ENCODE measurements at regions not wholly inside any gene's neighbourhood (a gene's known extent, or its start where the extent isn't known, plus 50 kb on each side); places are given as distances from the start of the nearest gene placed in this dataset.

DNA sequence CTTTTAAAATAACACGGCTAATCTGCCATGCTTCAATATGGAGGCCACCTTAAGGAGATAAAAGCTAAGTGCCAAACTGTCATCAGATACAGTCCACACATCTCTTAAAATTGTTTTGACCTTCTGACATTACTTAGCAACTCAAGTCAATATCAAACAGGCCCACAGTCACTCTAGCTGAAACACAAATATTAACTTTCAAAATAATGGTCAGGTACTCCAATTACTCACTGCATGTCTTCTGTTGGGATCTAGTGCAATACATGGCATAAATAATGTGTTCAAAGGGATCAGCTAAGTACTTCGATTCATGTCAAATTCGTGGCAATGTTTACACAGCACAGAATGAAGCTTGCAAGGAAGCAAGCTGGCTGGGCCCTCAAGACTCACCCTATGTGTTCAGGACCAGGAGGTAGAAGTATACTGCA lies 133.9 kb upstream of the BEND6 start:
- H3K4me1 ChIP-seq (ENCODE audit: insufficient read depth, low read length): peaks cover 9% of the 10 kb centered on the region; the same call in 1 of the 2 replicates
- no CpG with 5 or more reads among the region's 3 CpGs for WGBS (ENCODE audit: extremely low coverage, insufficient read length, low lambda C conversion rate)
- no peak overlapping the region for H3K56ac ChIP-seq (ENCODE audit: insufficient read length, low read depth, low read length)
- no peak overlapping the region for H3K9ac ChIP-seq (ENCODE audit: extremely low read depth, insufficient read length, low read length)
- Mint-ChIP-seq H3K4me1 (peaks cover 31 to 35% of the 10 kb centered on the region in 2 experiments), H3K4me3 (no peak overlapping the region), H3K27ac (peak overlapping the region in 1 of 3 experiments; percentile 26; a peak in 1 of 7 replicates), H3K27me3 (ENCODE audit: low read depth) (no peaks in the 10 kb centered on the region), H3K9me3 (peaks cover 0 to 6% of the 10 kb centered on the region in 2 experiments; a peak in 1 of 5 replicates), H3K36me3 (ENCODE audit: insufficient read depth in 1 of 3, low read depth in 3 of 3) (peaks cover 2 to 10% (median 4%) of the 10 kb centered on the region in 3 experiments; a peak in 2 of 7 replicates)
- H2BK120ac ChIP-seq (ENCODE audit: low read depth, low read length, poor library complexity, severe bottlenecking): no peak overlapping the region
- TF ChIP-seq, protein P1, sequence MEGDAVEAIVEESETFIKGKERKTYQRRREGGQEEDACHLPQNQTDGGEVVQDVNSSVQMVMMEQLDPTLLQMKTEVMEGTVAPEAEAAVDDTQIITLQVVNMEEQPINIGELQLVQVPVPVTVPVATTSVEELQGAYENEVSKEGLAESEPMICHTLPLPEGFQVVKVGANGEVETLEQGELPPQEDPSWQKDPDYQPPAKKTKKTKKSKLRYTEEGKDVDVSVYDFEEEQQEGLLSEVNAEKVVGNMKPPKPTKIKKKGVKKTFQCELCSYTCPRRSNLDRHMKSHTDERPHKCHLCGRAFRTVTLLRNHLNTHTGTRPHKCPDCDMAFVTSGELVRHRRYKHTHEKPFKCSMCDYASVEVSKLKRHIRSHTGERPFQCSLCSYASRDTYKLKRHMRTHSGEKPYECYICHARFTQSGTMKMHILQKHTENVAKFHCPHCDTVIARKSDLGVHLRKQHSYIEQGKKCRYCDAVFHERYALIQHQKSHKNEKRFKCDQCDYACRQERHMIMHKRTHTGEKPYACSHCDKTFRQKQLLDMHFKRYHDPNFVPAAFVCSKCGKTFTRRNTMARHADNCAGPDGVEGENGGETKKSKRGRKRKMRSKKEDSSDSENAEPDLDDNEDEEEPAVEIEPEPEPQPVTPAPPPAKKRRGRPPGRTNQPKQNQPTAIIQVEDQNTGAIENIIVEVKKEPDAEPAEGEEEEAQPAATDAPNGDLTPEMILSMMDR (conservative IDR thresholded peaks at IDR 0.05): no peak
- H3K27me3 ChIP-seq (ENCODE audit: insufficient read depth, low read length): no peaks in the 10 kb centered on the region
- peaks cover 8% of the 10 kb centered on the region for H3K79me1 ChIP-seq (ENCODE audit: insufficient read depth, low read depth, low read length, poor library complexity, severe bottlenecking)
- H3K18ac ChIP-seq (ENCODE audit: insufficient read length, low read depth, low read length): no peak overlapping the region
- no peak overlapping the region for H3K4me2 ChIP-seq (ENCODE audit: insufficient read depth, insufficient read length, low read length)
- peaks cover 18% of the 10 kb centered on the region; the same call in 1 of the 2 replicates for H3K79me2 ChIP-seq (ENCODE audit: insufficient read depth, low read length)
- no peak overlapping the region for H3K14ac ChIP-seq (ENCODE audit: insufficient read depth, low read length)
- DNase-seq: no peak
- no peak overlapping the region for H2BK12ac ChIP-seq (ENCODE audit: insufficient read length, low read depth, low read length)
- H3K23me2 ChIP-seq (ENCODE audit: insufficient read length, low read depth, low read length, poor library complexity, severe bottlenecking): no peaks in the 10 kb centered on the region
- H3T11ph ChIP-seq (ENCODE audit: low read length): no peak overlapping the region
- H2BK15ac ChIP-seq (ENCODE audit: low read depth, low read length): no peak overlapping the region
- H2AFZ ChIP-seq (ENCODE audit: low read length): no peak overlapping the region
- H2AK5ac ChIP-seq (ENCODE audit: insufficient read length, low read length): no peak overlapping the region
- no peak overlapping the region for H4K91ac ChIP-seq (ENCODE audit: insufficient read length, low read depth, low read length)
- no peak overlapping the region for H4K5ac ChIP-seq (ENCODE audit: insufficient read length, low read depth, low read length)
- no peaks in the 10 kb centered on the region for H4K20me1 ChIP-seq (ENCODE audit: control insufficient read depth, insufficient read depth, insufficient read length)
- no peak overlapping the region for H3K4ac ChIP-seq (ENCODE audit: low read depth, low read length)
- no peak overlapping the region for H2BK5ac ChIP-seq (ENCODE audit: insufficient read length, low read length)
- no peak overlapping the region for H3K27ac ChIP-seq (ENCODE audit: insufficient read length, low read depth, low read length)
- no peak overlapping the region for H2BK20ac ChIP-seq (ENCODE audit: low read depth, low read length, poor library complexity, severe bottlenecking)
- H3K23ac ChIP-seq (ENCODE audit: insufficient read length, low read depth, low read length): no peak overlapping the region
- no peaks in the 10 kb centered on the region for H3K9me3 ChIP-seq (ENCODE audit: control insufficient read depth, low read depth, low read length)
- no peak overlapping the region for H4K8ac ChIP-seq (replicated peaks; ENCODE audit: insufficient read length, low read depth, low read length)
